Nephron (organoid): ENCODE measurements at regions not wholly inside any gene's neighbourhood (a gene's known extent, or its start where the extent isn't known, plus 50 kb on each side); places are given as distances from the start of the nearest gene placed in this dataset.

Experiments
- H3K27ac Mint-ChIP-seq, 3 experiments: 2 replicates each; pipeline ENCODE4 v1.8.0; 2020; ENCODE audit warnings: mixed read lengths in 3 of 3, mild to moderate bottlenecking in 2 of 3, moderate library complexity in 1 of 3
- H3K27me3 Mint-ChIP-seq: 2 replicates; pipeline ENCODE4 v1.8.0; 2021; ENCODE audit warnings: low read depth, mild to moderate bottlenecking, moderate library complexity, mixed read lengths
- H3K36me3 Mint-ChIP-seq: 2 replicates; pipeline ENCODE4 v1.8.0; 2020; ENCODE audit warnings: low read depth, mixed read lengths
- H3K4me1 Mint-ChIP-seq: 2 replicates; pipeline ENCODE4 v1.8.0; 2020; ENCODE audit warnings: mixed read lengths
- H3K4me3 Mint-ChIP-seq, 3 experiments: 2 replicates each; pipeline ENCODE4 v1.8.0; 2020; ENCODE audit warnings: mild to moderate bottlenecking in 3 of 3, mixed read lengths in 3 of 3, moderate library complexity in 2 of 3
- H3K9me3 Mint-ChIP-seq: 2 replicates; pipeline ENCODE4 v1.8.0; 2020; ENCODE audit warnings: mixed read lengths
- CTCF ChIP-seq, 3 experiments: fragments of 200-600 bp; sonication (generic); IDR thresholded peaks; one replicate each; pipeline ENCODE4 v1.5.0; 2021; ENCODE audit warnings: antibody characterized with exemption in 3 of 3; ENCODE audit not compliant: unreplicated experiment in 3 of 3

- H3K9me3 Mint-ChIP-seq = peaks cover 13% of the 10 kb centered on the region
- no peak overlapping the region for H3K4me3 Mint-ChIP-seq
- no peak overlapping the region for H3K27ac Mint-ChIP-seq
- no peak for TF ChIP-seq CTCF (IDR thresholded peaks at IDR 0.05; ENCODE audit: unreplicated experiment in 3 of 3)
- H3K27me3 Mint-ChIP-seq = no peaks in the 10 kb centered on the region
- H3K4me1 Mint-ChIP-seq = peaks cover 8% of the 10 kb centered on the region
- peaks cover 12% of the 10 kb centered on the region for H3K36me3 Mint-ChIP-seq
Measured at GRCh38 chr6:24994812-24995211, 59.1 kb upstream of the RIPOR2 start.

GRCh38 chr6:24995270-24995669, 59.5 kb upstream of the RIPOR2 start:
- H3K4me1 Mint-ChIP-seq = peaks cover 8% of the 10 kb centered on the region
- H3K27me3 Mint-ChIP-seq = peaks cover 4% of the 10 kb centered on the region
- H3K36me3 Mint-ChIP-seq = peaks cover 12% of the 10 kb centered on the region
- H3K27ac Mint-ChIP-seq = no peak overlapping the region
- TF ChIP-seq CTCF (IDR thresholded peaks at IDR 0.05; ENCODE audit: unreplicated experiment in 3 of 3) = no peak
- H3K4me3 Mint-ChIP-seq = no peak overlapping the region
- peaks cover 13% of the 10 kb centered on the region for H3K9me3 Mint-ChIP-seq

GRCh38 chr6:24996269-24996836, 60.6 kb upstream of the RIPOR2 start:
- H3K4me1 Mint-ChIP-seq = no peaks in the 10 kb centered on the region
- H3K27me3 Mint-ChIP-seq = peaks cover 5% of the 10 kb centered on the region
- peaks cover 12% of the 10 kb centered on the region for H3K36me3 Mint-ChIP-seq
- peak overlapping the region in 1 of 3 experiments; percentile 2 for H3K27ac Mint-ChIP-seq
- no peak for TF ChIP-seq CTCF (IDR thresholded peaks at IDR 0.05; ENCODE audit: unreplicated experiment in 3 of 3)
- H3K9me3 Mint-ChIP-seq = peaks cover 13% of the 10 kb centered on the region
- H3K4me3 Mint-ChIP-seq = no peak overlapping the region

GRCh38 chr6:24997231-24997630, 61.5 kb upstream of the RIPOR2 start:
- H3K27me3 Mint-ChIP-seq = peaks cover 5% of the 10 kb centered on the region
- peaks cover 6% of the 10 kb centered on the region for H3K36me3 Mint-ChIP-seq
- no peak overlapping the region for H3K4me3 Mint-ChIP-seq
- H3K4me1 Mint-ChIP-seq = no peaks in the 10 kb centered on the region
- H3K9me3 Mint-ChIP-seq = peaks cover 8% of the 10 kb centered on the region
- no peak overlapping the region for H3K27ac Mint-ChIP-seq
- TF ChIP-seq CTCF (IDR thresholded peaks at IDR 0.05; ENCODE audit: unreplicated experiment in 3 of 3) = no peak

- H3K9me3 Mint-ChIP-seq = peaks cover 5% of the 10 kb centered on the region
- peaks cover 4% of the 10 kb centered on the region for H3K4me1 Mint-ChIP-seq
- no peak overlapping the region for H3K4me3 Mint-ChIP-seq
- H3K27me3 Mint-ChIP-seq = peaks cover 5% of the 10 kb centered on the region
- H3K36me3 Mint-ChIP-seq = peaks cover 5% of the 10 kb centered on the region
- no peak overlapping the region for H3K27ac Mint-ChIP-seq
- no peak for TF ChIP-seq CTCF (IDR thresholded peaks at IDR 0.05; ENCODE audit: unreplicated experiment in 3 of 3)
Measured at GRCh38 chr6:24997905-24998304, 62.1 kb upstream of the RIPOR2 start.

GRCh38 chr6:25002326-25003091, 66.7 kb upstream of the RIPOR2 start:
- Mint-ChIP-seq H3K27ac (peak overlapping the region; percentile 35 to 60 (median 56)), H3K36me3 (no peaks in the 10 kb centered on the region), H3K4me1 (peaks cover 27% of the 10 kb centered on the region), H3K4me3 (peak overlapping the region in 1 of 3 experiments; percentile 34), H3K9me3 (no peaks in the 10 kb centered on the region), H3K27me3 (peaks cover 5% of the 10 kb centered on the region)
- TF ChIP-seq CTCF (IDR thresholded peaks at IDR 0.05; ENCODE audit: unreplicated experiment in 3 of 3) = no peak
